ENCODE measurements at regions not wholly inside any gene's neighbourhood (a gene's known extent, or its start where the extent isn't known, plus 50 kb on each side); places are given as distances from the start of the nearest gene placed in this dataset.

GRCh38 chr1:5364591-5364990 is 627.6 kb downstream of the NPHP4 start:
- DNase-seq (ENCODE audit: low read depth): no peak
- TF ChIP-seq CTCF (IDR thresholded peaks at IDR 0.05; ENCODE audit: insufficient read depth, low read depth, low read length, missing control alignments): no peak
- H3K4me3 ChIP-seq (ENCODE audit: low read length): no peak overlapping the region

GRCh38 chr1:5354681-5355080 is 637.5 kb downstream of the NPHP4 start:
- DNase-seq (ENCODE audit: low read depth): no peak
- TF ChIP-seq CTCF (IDR thresholded peaks at IDR 0.05; ENCODE audit: insufficient read depth, low read depth, low read length, missing control alignments): no peak
- H3K4me3 ChIP-seq (ENCODE audit: low read length): no peak overlapping the region

GRCh38 chr1:5351366-5351765 is 640.9 kb downstream of the NPHP4 start:
- TF ChIP-seq CTCF (IDR thresholded peaks at IDR 0.05; ENCODE audit: insufficient read depth, low read depth, low read length, missing control alignments): no peak
- DNase-seq (ENCODE audit: low read depth): no peak
- H3K4me3 ChIP-seq (ENCODE audit: low read length): no peak overlapping the region

GRCh38 chr1:5349526-5349925 is 642.7 kb downstream of the NPHP4 start:
- DNase-seq (ENCODE audit: low read depth): no peak
- H3K4me3 ChIP-seq (ENCODE audit: low read length): no peak overlapping the region
- no peak for TF ChIP-seq CTCF (IDR thresholded peaks at IDR 0.05; ENCODE audit: insufficient read depth, low read depth, low read length, missing control alignments)

- TF ChIP-seq CTCF (IDR thresholded peaks at IDR 0.05; ENCODE audit: insufficient read depth, low read depth, low read length, missing control alignments): no peak
- no peak for DNase-seq (ENCODE audit: low read depth)
Observed at GRCh38 chr1:5348732-5349465, 643.3 kb downstream of the NPHP4 start.

GRCh38 chr1:5347726-5348125 is 644.5 kb downstream of the NPHP4 start:
- no peak for DNase-seq (ENCODE audit: low read depth)
- TF ChIP-seq CTCF (IDR thresholded peaks at IDR 0.05; ENCODE audit: insufficient read depth, low read depth, low read length, missing control alignments): no peak
- no peak overlapping the region for H3K4me3 ChIP-seq (ENCODE audit: low read length)

More at GRCh38 chr1:5348732-5349465, 643.3 kb downstream of the NPHP4 start:
- H3K4me3 ChIP-seq (ENCODE audit: low read length): no peak overlapping the region

GRCh38 chr1:5345556-5345955 is 646.7 kb downstream of the NPHP4 start:
- no peak for DNase-seq (ENCODE audit: low read depth)
- no peak overlapping the region for H3K4me3 ChIP-seq (ENCODE audit: low read length)
- no peak for TF ChIP-seq CTCF (IDR thresholded peaks at IDR 0.05; ENCODE audit: insufficient read depth, low read depth, low read length, missing control alignments)
